K562 (cell line): ENCODE measurements at regions not wholly inside any gene's neighbourhood (a gene's known extent, or its start where the extent isn't known, plus 50 kb on each side); places are given as distances from the start of the nearest gene placed in this dataset.

Source experiments
- ATAC-seq: fragments of 200-7000 bp; cut with Tn5 transposase; 3 replicates; pipeline ENCODE4 v1.9.1; 2020; ENCODE audit warnings: moderate library complexity
- BruUV-seq: library from RNA; stranded (reverse); fragments of 400-500 nt; replicated peaks from 2 replicates; lab custom pipeline; 2021; lab: Mats Ljungman, UMichigan
- CTCF ChIA-PET: fragments of 300-600 bp; formaldehyde crosslinking; extraction: SDS; loops from one replicate; lab custom pipeline; 2021; ENCODE audit warnings: low intra/inter-chr PET ratio; lab: Yijun Ruan, JAX
- POLR2A ChIA-PET: fragments of 300-600, 350-650 bp; sonication (Branson Sonifier 250); formaldehyde crosslinking; extraction: SDS; loops from one replicate; lab custom pipeline; 2021; ENCODE audit warnings: antibody characterized with exemption, inconsistent platforms; lab: Yijun Ruan, JAX
- DNase-seq, 4 experiments: peaks; one replicate each; pipeline versions ENCODE4 v3.0.0 to v3.0.0-alpha.2; 2011 to 2018; ENCODE audit warnings: low spot score in 3 of 4, mixed read lengths in 3 of 4; ENCODE audit errors: extremely low read depth in 1 of 4
- FAIRE-seq: peaks from 2 replicates; lab custom pipeline; 2011; peaks lifted over from hg19 to GRCh38; lab: Jason Lieb, UNC
- H2AFZ ChIP-seq: 2 replicates; pipeline ENCODE4 v1.6.0; 2011; ENCODE audit warnings: low read depth, low read length, control low read depth, inconsistent platforms
- H3K27ac ChIP-seq: fragments of 200-600 bp; 3 replicates; pipeline ENCODE4 v1.8.0; 2011; ENCODE audit warnings: low read depth, mild to moderate bottlenecking, control low read depth, inconsistent platforms, low read length, moderate library complexity, mixed read lengths; ENCODE audit errors: extremely low read depth
- H3K27me3 ChIP-seq, 2 experiments: fragments of 300-600 bp in 1 of 2; 2 replicates in 1 of 2; 3 replicates in 1 of 2; pipeline versions ENCODE4 v1.6.0 to v1.8.0; 2011; ENCODE audit warnings: inconsistent platforms in 2 of 2, low read length in 2 of 2, mild to moderate bottlenecking in 1 of 2, mixed read lengths in 1 of 2, moderate library complexity in 1 of 2; ENCODE audit not compliant: control insufficient read depth in 2 of 2, insufficient read depth in 2 of 2
- H3K36me3 ChIP-seq: fragments of 300-600 bp; 3 replicates; pipeline ENCODE4 v1.8.0; 2011; ENCODE audit warnings: mild to moderate bottlenecking, low read length, inconsistent platforms; ENCODE audit not compliant: control insufficient read depth, insufficient read depth
- H3K4me1 ChIP-seq, 2 experiments: fragments of 200-600 bp in 1 of 2; replicated peaks in 1 of 2; 2 replicates in 1 of 2; 3 replicates in 1 of 2; pipeline versions ENCODE4 v1.5.1 to v1.8.0; 2011; ENCODE audit warnings: inconsistent platforms in 2 of 2, low read length in 2 of 2, mild to moderate bottlenecking in 1 of 2, mixed read lengths in 1 of 2, moderate library complexity in 1 of 2; ENCODE audit not compliant: control insufficient read depth in 2 of 2, insufficient read depth in 2 of 2
- H3K4me2 ChIP-seq: 2 replicates; pipeline ENCODE4 v1.6.1; 2011; ENCODE audit warnings: low read length, control low read depth, inconsistent platforms, mixed read lengths; ENCODE audit not compliant: insufficient read depth
- H3K4me3 ChIP-seq: fragments of 200-600 bp; sonication (generic), shearing (Covaris generic); 2 replicates; pipeline ENCODE4 v1.5.1; 2016; ENCODE audit warnings: control low read depth, inconsistent platforms
- H3K79me2 ChIP-seq: fragments of 200-600 bp; 3 replicates; pipeline ENCODE4 v1.8.0; 2011; ENCODE audit warnings: low read length, inconsistent platforms; ENCODE audit not compliant: control insufficient read depth, insufficient read depth
- H3K9ac ChIP-seq, 2 experiments: 2 replicates each; pipeline versions ENCODE4 v1.6.0 to v1.6.1; 2011; ENCODE audit warnings: low read depth in 2 of 2, low read length in 2 of 2, control low read depth in 1 of 2, inconsistent platforms in 1 of 2, mild to moderate bottlenecking in 1 of 2, mixed read lengths in 1 of 2; ENCODE audit not compliant: insufficient read depth in 1 of 2
- H3K9me1 ChIP-seq: one replicate; pipeline ENCODE4 v1.6.0; 2011; ENCODE audit warnings: inconsistent platforms, mild to moderate bottlenecking, low read length, moderate library complexity; ENCODE audit not compliant: control insufficient read depth, insufficient read depth
- H3K9me3 ChIP-seq: replicated peaks from 2 replicates; pipeline ENCODE4 v1.5.1; 2011; ENCODE audit warnings: low read depth, low read length, inconsistent platforms; ENCODE audit not compliant: control insufficient read depth, insufficient read depth
- H4K20me1 ChIP-seq: replicated peaks from 2 replicates; pipeline ENCODE4 v1.6.1; 2011; ENCODE audit warnings: low read length, inconsistent platforms, mixed read lengths; ENCODE audit not compliant: control insufficient read depth, insufficient read depth
- ELF2 ChIP-seq: fragments of 250-450 bp; sonication (Bioruptor Pico); IDR thresholded peaks from 2 replicates; pipeline ENCODE4 v1.5.0; 2021; ENCODE audit warnings: mild to moderate bottlenecking
- GATAD2B ChIP-seq: fragments of 450-650 bp; IDR thresholded peaks from 2 replicates; pipeline ENCODE4 v1.6.1; 2017; ENCODE audit warnings: mild to moderate bottlenecking, borderline replicate concordance
- LARP7 ChIP-seq: fragments of 450-650 bp; IDR thresholded peaks from 2 replicates; pipeline ENCODE4 v1.6.1; 2016
- LCOR ChIP-seq: sonication (generic); formaldehyde crosslinking; IDR thresholded peaks from 2 replicates; pipeline ENCODE4 v1.8.0; 2022; ENCODE audit warnings: mild to moderate bottlenecking, missing genetic modification reagents
- NELFE ChIP-seq: IDR thresholded peaks from 2 replicates; pipeline ENCODE4 v1.6.1; 2011; ENCODE audit warnings: mild to moderate bottlenecking; ENCODE audit not compliant: insufficient read depth, insufficient read length
- PCBP2 ChIP-seq: fragments of 200-400 bp; formaldehyde crosslinking; IDR thresholded peaks from 2 replicates; pipeline ENCODE4 v1.6.1; 2018; ENCODE audit warnings: low read length, low read depth, mild to moderate bottlenecking, moderate library complexity; ENCODE audit not compliant: poor library complexity, severe bottlenecking
- SMC3 ChIP-seq: conservative IDR thresholded peaks from 2 replicates; pipeline ENCODE4 v1.6.1; 2011; ENCODE audit warnings: low read depth, low read length, improper control_type of control experiment; ENCODE audit not compliant: insufficient read depth
- TBP ChIP-seq: optimal IDR thresholded peaks from 2 replicates; pipeline ENCODE3; 2011; ENCODE audit warnings: low read depth, low read length, improper control_type of control experiment
- YBX1 ChIP-seq: fragments of 450-650 bp; IDR thresholded peaks from 2 replicates; pipeline ENCODE4 v1.7.1; 2016; ENCODE audit warnings: mild to moderate bottlenecking
- ZC3H8 ChIP-seq: fragments of 450-650 bp; IDR thresholded peaks from 2 replicates; pipeline ENCODE4 v1.6.1; 2017
- ZNF12 ChIP-seq: sonication (generic); formaldehyde crosslinking; IDR thresholded peaks from 2 replicates; pipeline ENCODE4 v1.4.0; 2020; ENCODE audit warnings: mild to moderate bottlenecking, missing genetic modification reagents
- ZNF347 ChIP-seq: fragments of 450-650 bp; formaldehyde crosslinking; IDR thresholded peaks from 2 replicates; pipeline ENCODE4 v1.4.0; 2020; ENCODE audit warnings: low read depth, mild to moderate bottlenecking, moderate library complexity
- ZNF551 ChIP-seq: fragments of 250-450 bp; sonication (Bioruptor Pico); IDR thresholded peaks from 2 replicates; pipeline ENCODE4 v1.5.0; 2021; ENCODE audit warnings: mild to moderate bottlenecking, moderate library complexity
- ZNF717 ChIP-seq: fragments of 250-450 bp; sonication (Bioruptor Pico); IDR thresholded peaks from 2 replicates; pipeline ENCODE4 v1.5.0; 2021
- WGBS: fragments of 100-300 bp; shearing (Covaris generic); methylation state at CpG from one replicate; pipeline ENCODE4 v1.1.6; 2016; ENCODE audit warnings: low coverage, mixed read lengths; ENCODE audit not compliant: insufficient coverage; ENCODE audit errors: missing lambda C conversion rate; 5-methylcytosine and 5-hydroxymethylcytosine counted together
- in situ Hi-C: fragments of 300-500 bp; cut with MboI; formaldehyde crosslinking; loops from 4 replicates; pipeline ENCODE4 v1.15.0; 2018; ENCODE audit warnings: inconsistent platforms, mixed read lengths
- intact Hi-C: fragments of 100-400 bp; cut with micrococcal nuclease; formaldehyde crosslinking; loops from 2 replicates; pipeline ENCODE4 v1.14.2; 2022
- TF ChIP-seq, protein P1 (sequence below): fragments of 450-650 bp; conservative IDR thresholded peaks from 2 replicates; pipeline ENCODE4 v1.6.1; 2016; ENCODE audit warnings: missing genetic modification characterization, low read depth, mild to moderate bottlenecking, control low read depth, missing compliant biosample characterization
- TF ChIP-seq, protein P2 (sequence below): fragments of 250-450 bp; sonication (Bioruptor Pico); IDR thresholded peaks from 2 replicates; pipeline ENCODE4 v1.8.0; 2021; ENCODE audit warnings: mild to moderate bottlenecking, moderate library complexity
- TF ChIP-seq, protein P3 (sequence below): fragments of 250-450 bp; sonication (Bioruptor Pico); IDR thresholded peaks from 2 replicates; pipeline ENCODE4 v1.9.0; 2021; ENCODE audit warnings: mild to moderate bottlenecking

DNA sequence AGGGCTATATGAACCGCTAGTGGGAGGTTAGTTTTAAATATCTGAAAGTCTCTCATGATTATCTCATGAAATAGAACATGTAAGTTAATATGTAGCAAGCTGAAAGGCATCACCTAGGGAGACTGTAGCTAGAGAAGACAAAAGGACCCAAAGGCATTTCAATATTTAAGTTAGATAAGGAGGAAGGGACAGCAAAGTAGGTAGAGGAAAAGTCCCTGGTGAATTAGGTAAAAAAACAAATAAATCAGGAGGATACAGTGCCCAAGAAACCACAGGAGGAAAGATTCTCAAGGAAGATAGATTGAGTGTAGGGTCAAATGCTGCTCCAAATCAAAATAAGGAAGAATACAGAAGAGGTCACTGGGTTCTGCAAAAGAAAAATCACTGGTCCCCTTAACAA lies 175.5 kb downstream of the GASK1B start:
- intact Hi-C loops (no loop called here), in situ Hi-C loops (loop anchor here (25.0 kb wide), 1 partner anchor 265 kb away; no protein-coding TSS in a partner anchor)

More for the DNA sequence above, 175.5 kb downstream of the GASK1B start:
- no peaks in the 10 kb centered on the region for H3K27me3 ChIP-seq
- POLR2A ChIA-PET = no interaction called here
- FAIRE-seq (no peak), DNase-seq (no peak), ATAC-seq (no peak)
- H3K27ac ChIP-seq = no peak overlapping the region
- BruUV-seq = no TSS peak
- H3K4me3 ChIP-seq = no peak overlapping the region
- no peak for TF ChIP-seq PCBP2
- TF ChIP-seq ZNF347 (CRISPR knock-in tag) = no peak
- TF ChIP-seq TBP = no peak
- TF ChIP-seq ZNF551 (CRISPR knock-in tag) = no peak
- no peak for TF ChIP-seq ZNF717 (CRISPR knock-in tag)
- TF ChIP-seq, protein P1, sequence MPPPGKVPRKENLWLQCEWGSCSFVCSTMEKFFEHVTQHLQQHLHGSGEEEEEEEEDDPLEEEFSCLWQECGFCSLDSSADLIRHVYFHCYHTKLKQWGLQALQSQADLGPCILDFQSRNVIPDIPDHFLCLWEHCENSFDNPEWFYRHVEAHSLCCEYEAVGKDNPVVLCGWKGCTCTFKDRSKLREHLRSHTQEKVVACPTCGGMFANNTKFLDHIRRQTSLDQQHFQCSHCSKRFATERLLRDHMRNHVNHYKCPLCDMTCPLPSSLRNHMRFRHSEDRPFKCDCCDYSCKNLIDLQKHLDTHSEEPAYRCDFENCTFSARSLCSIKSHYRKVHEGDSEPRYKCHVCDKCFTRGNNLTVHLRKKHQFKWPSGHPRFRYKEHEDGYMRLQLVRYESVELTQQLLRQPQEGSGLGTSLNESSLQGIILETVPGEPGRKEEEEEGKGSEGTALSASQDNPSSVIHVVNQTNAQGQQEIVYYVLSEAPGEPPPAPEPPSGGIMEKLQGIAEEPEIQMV (tag) = no peak
- TF ChIP-seq, protein P2, sequence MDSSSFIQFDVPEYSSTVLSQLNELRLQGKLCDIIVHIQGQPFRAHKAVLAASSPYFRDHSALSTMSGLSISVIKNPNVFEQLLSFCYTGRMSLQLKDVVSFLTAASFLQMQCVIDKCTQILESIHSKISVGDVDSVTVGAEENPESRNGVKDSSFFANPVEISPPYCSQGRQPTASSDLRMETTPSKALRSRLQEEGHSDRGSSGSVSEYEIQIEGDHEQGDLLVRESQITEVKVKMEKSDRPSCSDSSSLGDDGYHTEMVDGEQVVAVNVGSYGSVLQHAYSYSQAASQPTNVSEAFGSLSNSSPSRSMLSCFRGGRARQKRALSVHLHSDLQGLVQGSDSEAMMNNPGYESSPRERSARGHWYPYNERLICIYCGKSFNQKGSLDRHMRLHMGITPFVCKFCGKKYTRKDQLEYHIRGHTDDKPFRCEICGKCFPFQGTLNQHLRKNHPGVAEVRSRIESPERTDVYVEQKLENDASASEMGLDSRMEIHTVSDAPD = no peak
- TF ChIP-seq, protein P3, sequence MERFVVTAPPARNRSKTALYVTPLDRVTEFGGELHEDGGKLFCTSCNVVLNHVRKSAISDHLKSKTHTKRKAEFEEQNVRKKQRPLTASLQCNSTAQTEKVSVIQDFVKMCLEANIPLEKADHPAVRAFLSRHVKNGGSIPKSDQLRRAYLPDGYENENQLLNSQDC (CRISPR knock-in tag) = no peak
- no peak for TF ChIP-seq ELF2 (CRISPR knock-in tag)
- TF ChIP-seq SMC3 = no peak
- TF ChIP-seq LARP7 = no peak
- TF ChIP-seq NELFE = no peak
- TF ChIP-seq LCOR = no peak
- TF ChIP-seq YBX1 = no peak
- TF ChIP-seq GATAD2B = no peak
- TF ChIP-seq ZC3H8 = no peak
- no peak for TF ChIP-seq ZNF12 (CRISPR knock-in tag)
- WGBS = 0% methylated on average over 1 of the region's 1 CpG
- H3K36me3 ChIP-seq = no peaks in the 10 kb centered on the region
- H3K4me1 ChIP-seq = no peaks in the 10 kb centered on the region
- no peaks in the 10 kb centered on the region for H4K20me1 ChIP-seq
- no peaks in the 10 kb centered on the region for H3K9me1 ChIP-seq
- H2AFZ ChIP-seq = no peak overlapping the region
- no peaks in the 10 kb centered on the region for H3K79me2 ChIP-seq
- no peaks in the 10 kb centered on the region for H3K9me3 ChIP-seq
- no peak overlapping the region for H3K9ac ChIP-seq
- no peak overlapping the region for H3K4me2 ChIP-seq
- CTCF ChIA-PET = no interaction called here
